SU-DHL-6 (cell line): ENCODE measurements at regions not wholly inside any gene's neighbourhood (a gene's known extent, or its start where the extent isn't known, plus 50 kb on each side); places are given as distances from the start of the nearest gene placed in this dataset.
"Not testable (repeated sequence)": the region's sequence is repeated elsewhere in the genome, so short reads cannot be mapped to it uniquely, and the experiment has no call there.

Experiments used
- CTCF ChIP-seq: fragments of 200-600 bp; sonication (generic); IDR thresholded peaks from one replicate; pipeline ENCODE4 v1.5.1; 2017; ENCODE audit warnings: antibody characterized with exemption, mild to moderate bottlenecking, low read length, moderate library complexity; ENCODE audit not compliant: insufficient read depth, poor library complexity, severe bottlenecking
- EZH2phosphoT487 ChIP-seq: fragments of 200-600 bp; sonication (generic), shearing (Covaris generic); conservative IDR thresholded peaks from 2 replicates; pipeline ENCODE4 v1.6.1; 2018; ENCODE audit warnings: mild to moderate bottlenecking, antibody characterized with exemption, low read length, moderate library complexity, mixed read lengths

- TF ChIP-seq CTCF, EZH2phosphoT487: not testable (repeated sequence)
Observed at GRCh38 chr16:64260631-64261401, 861.0 kb downstream of the CDH11 start.
